HG02970 (cell line): ENCODE measurements at regions not wholly inside any gene's neighbourhood (a gene's known extent, or its start where the extent isn't known, plus 50 kb on each side); places are given as distances from the start of the nearest gene placed in this dataset.
"Not testable (repeated sequence)": the region's sequence is repeated elsewhere in the genome, so short reads cannot be mapped to it uniquely, and the experiment has no call there.

Experiments
- ATAC-seq: cut with Tn5 transposase; IDR thresholded peaks from one replicate; pipeline ENCODE4 v1.9.1; 2021; ENCODE audit warnings: mild to moderate bottlenecking, moderate library complexity, moderate number of reproducible peaks; ENCODE audit not compliant: unreplicated experiment, low FRiP score

GRCh38 chr18:38851526-38851925 lies 1285.9 kb upstream of the CELF4 start:
- no peak for ATAC-seq

- no peak for ATAC-seq
Measured at GRCh38 chr18:38847326-38847725, 1281.7 kb upstream of the CELF4 start.

- no peak for ATAC-seq
Measured at GRCh38 chr18:38843291-38843690, 1277.7 kb upstream of the CELF4 start.

- no peak for ATAC-seq
Measured at GRCh38 chr18:38826247-38826646, 1260.6 kb upstream of the CELF4 start.

- no peak for ATAC-seq
Measured at GRCh38 chr18:38811209-38811608, 1245.6 kb upstream of the CELF4 start.

GRCh38 chr18:38810789-38811188 lies 1245.2 kb upstream of the CELF4 start:
- ATAC-seq: no peak

- no peak for ATAC-seq
Measured at GRCh38 chr18:38807915-38808314, 1242.3 kb upstream of the CELF4 start.

GRCh38 chr18:38805256-38805655 lies 1239.7 kb upstream of the CELF4 start:
- ATAC-seq: no peak

GRCh38 chr18:38801640-38802039 lies 1236.0 kb upstream of the CELF4 start:
- no peak for ATAC-seq

- ATAC-seq: no peak
Measured at GRCh38 chr18:38796762-38797161, 1231.2 kb upstream of the CELF4 start.

GRCh38 chr18:38792731-38793130 lies 1227.1 kb upstream of the CELF4 start:
- ATAC-seq: no peak

GRCh38 chr18:38790786-38791185 lies 1225.2 kb upstream of the CELF4 start:
- no peak for ATAC-seq

- ATAC-seq: no peak
Measured at GRCh38 chr18:38790303-38790702, 1224.7 kb upstream of the CELF4 start.

- no peak for ATAC-seq
Measured at GRCh38 chr18:38789141-38789540, 1223.5 kb upstream of the CELF4 start.

GRCh38 chr18:38786906-38787305 lies 1221.3 kb upstream of the CELF4 start:
- no peak for ATAC-seq

- not testable (repeated sequence) for ATAC-seq
Measured at GRCh38 chr18:38771620-38772019, 1206.0 kb upstream of the CELF4 start.

GRCh38 chr18:38768504-38768903 lies 1202.9 kb upstream of the CELF4 start:
- ATAC-seq: no peak

- no peak for ATAC-seq
Measured at GRCh38 chr18:38759457-38759856, 1193.9 kb upstream of the CELF4 start.

GRCh38 chr18:38756436-38756835 lies 1190.8 kb upstream of the CELF4 start:
- no peak for ATAC-seq

- ATAC-seq: no peak
Measured at GRCh38 chr18:38752430-38752829, 1186.8 kb upstream of the CELF4 start.

GRCh38 chr18:38751898-38752297 lies 1186.3 kb upstream of the CELF4 start:
- no peak for ATAC-seq

- no peak for ATAC-seq
Measured at GRCh38 chr18:38751211-38751610, 1185.6 kb upstream of the CELF4 start.

- ATAC-seq: no peak
Measured at GRCh38 chr18:38750751-38751150, 1185.2 kb upstream of the CELF4 start.
